Right lobe of liver (tissue), 4 donors: ENCODE measurements at regions not wholly inside any gene's neighbourhood (a gene's known extent, or its start where the extent isn't known, plus 50 kb on each side); places are given as distances from the start of the nearest gene placed in this dataset.

Source experiments
- CTCF ChIP-seq, 4 donors: fragments of 200-600 bp in 3 of 4; fragments of 450-650 bp in 1 of 4; IDR thresholded peaks; one replicate each; pipeline versions ENCODE4 v1.5.1 to v1.8.0; 2016 to 2022; ENCODE audit warnings: antibody characterized with exemption in 4 of 4, mild to moderate bottlenecking in 2 of 4
- POLR2A ChIP-seq: fragments of 450-650 bp; IDR thresholded peaks from one replicate; pipeline ENCODE4 v1.6.1; 2017; ENCODE audit warnings: antibody characterized with exemption, mild to moderate bottlenecking
- donor health status: DM: no; HTN: no; CAD: no.
- donor health status: DM: no; HTN: no; CAD: no.
- donor health status: DM: no; HTN: yes; CAD: no.

DNA sequence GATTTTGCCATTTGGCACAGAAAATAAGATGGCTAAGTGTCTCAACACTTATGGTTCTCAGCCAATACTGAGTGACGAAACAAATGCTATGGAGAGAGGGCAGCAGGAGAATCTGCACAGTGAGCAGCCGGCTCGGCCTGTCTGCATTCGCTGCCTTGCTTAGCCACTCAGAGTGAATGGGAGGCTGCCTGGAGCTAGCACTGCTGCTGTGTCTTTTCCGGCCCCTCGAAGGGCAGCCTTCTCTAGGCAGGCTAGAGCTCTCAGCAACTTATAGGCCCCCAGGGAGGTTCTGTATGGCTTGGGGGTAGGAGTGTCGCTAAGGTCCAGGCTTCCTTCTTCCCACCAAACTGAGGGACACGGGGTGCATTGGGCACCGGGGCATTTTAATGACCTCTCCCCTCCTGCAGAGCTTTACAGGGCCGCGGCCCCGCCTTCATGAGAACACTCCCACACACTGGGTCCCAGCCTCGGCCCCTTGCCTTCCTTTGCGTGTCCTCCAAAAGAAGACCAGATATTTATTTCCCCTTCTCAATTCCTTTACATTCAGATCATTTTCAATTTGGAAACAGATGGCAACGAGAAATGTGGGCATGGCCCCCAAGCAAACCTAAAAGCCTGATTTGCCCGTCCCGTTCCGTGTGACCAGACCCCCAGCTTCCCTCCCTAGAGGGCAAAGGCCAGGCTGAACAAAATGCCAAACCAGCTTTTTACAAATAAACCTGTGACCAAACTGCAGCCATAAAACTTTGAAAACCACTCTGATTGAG is 670.9 kb downstream of the TOX3 start:
- TF ChIP-seq CTCF (IDR thresholded peaks at IDR 0.05) = no peak
- TF ChIP-seq POLR2A = no peak
